K562 (cell line): ENCODE measurements at regions not wholly inside any gene's neighbourhood (a gene's known extent, or its start where the extent isn't known, plus 50 kb on each side); places are given as distances from the start of the nearest gene placed in this dataset.

Source experiments
- BCL6 ChIP-seq: fragments of 250-450 bp; sonication (Bioruptor Pico); IDR thresholded peaks from 2 replicates; pipeline ENCODE4 v1.4.0; 2020
- CREBBP ChIP-seq: IDR thresholded peaks from one replicate; pipeline ENCODE4 v1.6.1; 2012; ENCODE audit warnings: low read depth, mild to moderate bottlenecking, control low read depth, inconsistent platforms, low read length
- CUX1 ChIP-seq: fragments of 200-800 bp; sonication (Bioruptor generic); IDR thresholded peaks from 2 replicates; pipeline ENCODE4 v1.6.1; 2016; ENCODE audit warnings: missing genetic modification characterization, missing compliant biosample characterization
- E4F1 ChIP-seq: fragments of 250-450 bp; sonication (Bioruptor Pico); IDR thresholded peaks from 2 replicates; pipeline ENCODE4 v1.5.0; 2021; ENCODE audit warnings: mild to moderate bottlenecking, borderline replicate concordance
- HNRNPL ChIP-seq: fragments of 200-400 bp; formaldehyde crosslinking; IDR thresholded peaks from 2 replicates; pipeline ENCODE4 v1.6.1; 2017; ENCODE audit warnings: low read depth, mild to moderate bottlenecking, low read length
- LEF1 ChIP-seq: fragments of 450-650 bp; IDR thresholded peaks from 2 replicates; pipeline ENCODE4 v1.6.1; 2016; ENCODE audit warnings: mild to moderate bottlenecking
- NCOA6 ChIP-seq: fragments of 450-650 bp; IDR thresholded peaks from 2 replicates; pipeline ENCODE4 v1.6.1; 2017; ENCODE audit warnings: mild to moderate bottlenecking
- NCOR1 ChIP-seq: fragments of 450-650 bp; IDR thresholded peaks from 2 replicates; pipeline ENCODE4 v1.6.1; 2016; ENCODE audit warnings: mild to moderate bottlenecking, moderate library complexity
- PHTF2 ChIP-seq: fragments of 250-450 bp; sonication (Bioruptor Pico); IDR thresholded peaks from 2 replicates; pipeline ENCODE4 v1.5.0; 2021; ENCODE audit warnings: mild to moderate bottlenecking
- PKNOX1 ChIP-seq: fragments of 450-650 bp; IDR thresholded peaks from 2 replicates; pipeline ENCODE4 v1.6.1; 2016
- POLR2A ChIP-seq: fragments of 450-650 bp; conservative IDR thresholded peaks from 2 replicates; pipeline ENCODE4 v1.6.1; 2016
- PPARD ChIP-seq: fragments of 250-450 bp; sonication (Bioruptor Pico); IDR thresholded peaks from 2 replicates; pipeline ENCODE4 v1.8.0; 2022; ENCODE audit warnings: inconsistent platforms, mild to moderate bottlenecking, moderate library complexity
- SAFB ChIP-seq: fragments of 200-400 bp; formaldehyde crosslinking; IDR thresholded peaks from 2 replicates; pipeline ENCODE4 v1.6.1; 2017; ENCODE audit warnings: low read depth, low read length, borderline replicate concordance
- ZFP30 ChIP-seq: fragments of 250-450 bp; sonication (Bioruptor Pico); IDR thresholded peaks from 2 replicates; pipeline ENCODE4 v1.8.0; 2022; ENCODE audit warnings: moderate library complexity, mild to moderate bottlenecking, inconsistent platforms, borderline replicate concordance
- ZNF551 ChIP-seq: fragments of 250-450 bp; sonication (Bioruptor Pico); IDR thresholded peaks from 2 replicates; pipeline ENCODE4 v1.5.0; 2021; ENCODE audit warnings: mild to moderate bottlenecking, moderate library complexity

- peak; percentile 36; the same call in 1 of the 2 replicates for TF ChIP-seq CUX1
- peak; percentile 54; the same call in 1 of the 2 replicates for TF ChIP-seq NCOR1
- no peak; the same call in 1 of the 2 replicates for TF ChIP-seq PKNOX1
- TF ChIP-seq E4F1 (CRISPR knock-in tag): no peak
- no peak for TF ChIP-seq CREBBP
- TF ChIP-seq POLR2A: peak; percentile 100
- no peak for TF ChIP-seq PHTF2 (CRISPR knock-in tag)
- no peak for TF ChIP-seq SAFB
- TF ChIP-seq ZNF551 (CRISPR knock-in tag): no peak
- TF ChIP-seq ZFP30 (CRISPR knock-in tag): no peak
- TF ChIP-seq BCL6 (CRISPR knock-in tag): no peak; the same call in 1 of the 2 replicates
- TF ChIP-seq HNRNPL: peak; percentile 75; the same call in 1 of the 2 replicates
- no peak for TF ChIP-seq NCOA6
- TF ChIP-seq LEF1: no peak
- TF ChIP-seq PPARD (CRISPR knock-in tag): no peak
Measured at GRCh38 chr7:153413540-153414287, 638.5 kb upstream of the DPP6 start (continued).
